DND-41 (cell line): ENCODE measurements at regions not wholly inside any gene's neighbourhood (a gene's known extent, or its start where the extent isn't known, plus 50 kb on each side); places are given as distances from the start of the nearest gene placed in this dataset.

Experiments
- EZH2 ChIP-seq: IDR thresholded peaks from 3 replicates; pipeline ENCODE4 v1.6.1; 2012; ENCODE audit warnings: borderline replicate concordance, low read depth, mild to moderate bottlenecking, moderate library complexity, low read length, inconsistent platforms; ENCODE audit not compliant: severe bottlenecking
- TF ChIP-seq, protein P1 (sequence below): IDR thresholded peaks from 2 replicates; pipeline ENCODE4 v1.5.1; 2012; ENCODE audit warnings: borderline replicate concordance, low read length, moderate library complexity, mild to moderate bottlenecking; ENCODE audit not compliant: poor library complexity, severe bottlenecking; ENCODE audit errors: extremely low read depth

DNA sequence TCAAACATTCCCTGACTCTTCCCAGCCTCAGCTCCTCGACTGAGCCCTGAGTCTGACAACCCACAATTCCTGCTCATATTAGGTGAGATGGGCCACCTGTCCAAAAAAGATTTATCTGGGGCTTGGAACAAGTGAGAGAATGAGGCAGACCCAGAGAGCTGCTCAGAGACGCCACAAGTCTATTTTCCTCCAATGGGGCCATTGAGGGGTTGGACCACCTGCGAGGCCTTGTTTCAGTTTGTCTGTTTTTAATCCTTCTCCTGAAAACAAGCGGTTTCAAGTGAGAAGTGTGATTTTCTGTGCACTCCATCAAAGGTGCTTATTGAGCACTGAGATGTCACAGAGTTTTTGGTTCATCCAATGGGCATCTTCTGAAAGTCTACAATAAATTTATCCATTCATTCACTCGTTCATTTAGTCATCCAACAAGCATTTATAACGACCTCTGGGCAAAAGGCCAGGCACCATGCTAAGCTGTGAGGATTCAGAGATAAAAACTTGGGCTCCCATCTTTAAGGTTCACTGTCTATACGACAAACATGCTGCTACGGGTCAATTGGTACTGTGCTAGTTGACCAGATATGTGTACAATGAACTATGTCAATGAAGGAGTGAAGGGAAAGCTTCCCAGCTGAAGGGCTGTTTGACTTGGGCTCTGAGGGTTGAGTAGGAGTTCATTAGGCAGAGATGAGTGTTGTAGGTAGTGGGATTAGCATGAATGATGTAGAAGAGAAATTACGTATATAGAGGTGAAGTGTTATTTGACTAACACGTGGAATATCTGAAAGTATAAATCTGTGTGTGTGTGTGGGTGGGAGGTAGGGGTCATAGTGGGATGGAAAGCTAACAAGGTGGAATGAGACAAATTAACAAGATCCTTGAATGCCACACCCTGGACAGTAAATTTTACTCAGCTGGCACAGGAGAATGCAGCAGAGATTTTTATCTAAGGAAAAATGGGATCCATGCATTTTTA lies 168.9 kb downstream of the MIAT start:
- TF ChIP-seq, protein P1, sequence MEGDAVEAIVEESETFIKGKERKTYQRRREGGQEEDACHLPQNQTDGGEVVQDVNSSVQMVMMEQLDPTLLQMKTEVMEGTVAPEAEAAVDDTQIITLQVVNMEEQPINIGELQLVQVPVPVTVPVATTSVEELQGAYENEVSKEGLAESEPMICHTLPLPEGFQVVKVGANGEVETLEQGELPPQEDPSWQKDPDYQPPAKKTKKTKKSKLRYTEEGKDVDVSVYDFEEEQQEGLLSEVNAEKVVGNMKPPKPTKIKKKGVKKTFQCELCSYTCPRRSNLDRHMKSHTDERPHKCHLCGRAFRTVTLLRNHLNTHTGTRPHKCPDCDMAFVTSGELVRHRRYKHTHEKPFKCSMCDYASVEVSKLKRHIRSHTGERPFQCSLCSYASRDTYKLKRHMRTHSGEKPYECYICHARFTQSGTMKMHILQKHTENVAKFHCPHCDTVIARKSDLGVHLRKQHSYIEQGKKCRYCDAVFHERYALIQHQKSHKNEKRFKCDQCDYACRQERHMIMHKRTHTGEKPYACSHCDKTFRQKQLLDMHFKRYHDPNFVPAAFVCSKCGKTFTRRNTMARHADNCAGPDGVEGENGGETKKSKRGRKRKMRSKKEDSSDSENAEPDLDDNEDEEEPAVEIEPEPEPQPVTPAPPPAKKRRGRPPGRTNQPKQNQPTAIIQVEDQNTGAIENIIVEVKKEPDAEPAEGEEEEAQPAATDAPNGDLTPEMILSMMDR = no peak
- TF ChIP-seq EZH2 = no peak
